GM12875 (cell line): ENCODE measurements at regions not wholly inside any gene's neighbourhood (a gene's known extent, or its start where the extent isn't known, plus 50 kb on each side); places are given as distances from the start of the nearest gene placed in this dataset.

Source experiments
- H3K4me3 ChIP-seq: one replicate; pipeline ENCODE4 v1.5.1; 2011; ENCODE audit warnings: low read depth, low read length, control low read depth
- TF ChIP-seq, protein P1 (sequence below): IDR thresholded peaks from 2 replicates; pipeline ENCODE4 v1.5.1; 2011; ENCODE audit warnings: low read depth, mild to moderate bottlenecking, control low read depth, inconsistent platforms, low read length, moderate library complexity, borderline replicate concordance; ENCODE audit not compliant: insufficient read depth

DNA sequence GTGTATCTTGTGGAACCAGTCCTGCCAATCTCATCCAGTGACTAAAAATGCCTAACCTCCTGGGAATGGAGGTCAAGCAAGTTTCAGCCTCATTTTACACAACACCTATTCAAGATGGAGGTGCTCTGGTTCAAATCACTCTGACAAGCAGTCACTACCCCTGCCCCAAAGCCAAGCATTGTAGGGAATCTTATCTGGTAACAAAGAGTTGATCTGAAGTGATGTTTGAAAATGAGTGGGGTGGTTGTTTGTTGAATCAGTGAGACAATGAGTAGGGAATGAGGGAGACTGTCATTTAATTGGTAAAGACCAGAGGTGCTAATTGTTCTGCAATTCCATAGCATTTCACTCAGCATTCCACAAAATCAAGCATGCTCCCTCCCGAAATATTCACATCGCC lies 132.0 kb downstream of the RND3 start:
- TF ChIP-seq, protein P1, sequence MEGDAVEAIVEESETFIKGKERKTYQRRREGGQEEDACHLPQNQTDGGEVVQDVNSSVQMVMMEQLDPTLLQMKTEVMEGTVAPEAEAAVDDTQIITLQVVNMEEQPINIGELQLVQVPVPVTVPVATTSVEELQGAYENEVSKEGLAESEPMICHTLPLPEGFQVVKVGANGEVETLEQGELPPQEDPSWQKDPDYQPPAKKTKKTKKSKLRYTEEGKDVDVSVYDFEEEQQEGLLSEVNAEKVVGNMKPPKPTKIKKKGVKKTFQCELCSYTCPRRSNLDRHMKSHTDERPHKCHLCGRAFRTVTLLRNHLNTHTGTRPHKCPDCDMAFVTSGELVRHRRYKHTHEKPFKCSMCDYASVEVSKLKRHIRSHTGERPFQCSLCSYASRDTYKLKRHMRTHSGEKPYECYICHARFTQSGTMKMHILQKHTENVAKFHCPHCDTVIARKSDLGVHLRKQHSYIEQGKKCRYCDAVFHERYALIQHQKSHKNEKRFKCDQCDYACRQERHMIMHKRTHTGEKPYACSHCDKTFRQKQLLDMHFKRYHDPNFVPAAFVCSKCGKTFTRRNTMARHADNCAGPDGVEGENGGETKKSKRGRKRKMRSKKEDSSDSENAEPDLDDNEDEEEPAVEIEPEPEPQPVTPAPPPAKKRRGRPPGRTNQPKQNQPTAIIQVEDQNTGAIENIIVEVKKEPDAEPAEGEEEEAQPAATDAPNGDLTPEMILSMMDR = no peak
- no peak overlapping the region for H3K4me3 ChIP-seq

DNA sequence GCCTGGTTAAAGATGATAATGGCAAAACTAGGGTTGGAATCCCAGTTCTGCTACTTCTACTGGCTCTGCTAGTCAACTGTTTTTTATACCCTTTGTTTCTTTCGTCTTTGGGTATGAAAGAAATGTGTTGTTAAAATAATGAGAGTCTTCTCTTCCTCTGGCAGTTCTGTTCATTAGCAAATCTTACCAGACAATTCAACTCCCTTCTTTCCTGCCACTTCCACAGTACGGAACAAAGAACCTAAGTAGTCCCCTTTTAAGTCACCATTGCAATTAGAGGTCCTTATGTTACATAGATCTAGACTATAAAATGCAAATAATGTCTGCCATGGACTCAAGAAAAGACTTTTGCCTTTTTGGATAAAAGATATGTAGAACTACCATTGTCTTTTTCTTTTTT lies 134.1 kb downstream of the RND3 start:
- TF ChIP-seq, protein P1 = no peak
- H3K4me3 ChIP-seq = no peak overlapping the region

GRCh38 chr2:150351922-150352321 lies 135.5 kb downstream of the RND3 start:
- no peak overlapping the region for H3K4me3 ChIP-seq
- TF ChIP-seq, protein P1 = no peak

DNA sequence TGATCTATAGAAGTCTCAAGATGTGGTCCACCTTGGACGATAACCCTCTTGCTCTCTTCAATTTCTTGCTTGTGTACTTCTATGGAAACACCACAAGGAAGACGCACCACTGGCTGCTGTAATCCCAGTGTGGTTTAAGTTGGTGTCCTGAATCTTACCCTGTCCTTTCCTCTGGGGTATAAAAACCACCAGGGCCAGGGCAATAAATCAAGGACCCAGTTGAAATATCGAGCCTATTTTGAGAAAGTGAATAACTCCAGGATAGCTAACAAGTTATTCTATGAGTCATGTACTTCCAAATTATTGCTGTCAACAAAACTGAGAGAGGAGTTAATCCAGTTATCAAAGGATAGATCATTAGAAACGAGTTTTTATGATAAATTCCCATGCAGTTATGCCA lies 137.0 kb downstream of the RND3 start:
- TF ChIP-seq, protein P1 = no peak
- no peak overlapping the region for H3K4me3 ChIP-seq

DNA sequence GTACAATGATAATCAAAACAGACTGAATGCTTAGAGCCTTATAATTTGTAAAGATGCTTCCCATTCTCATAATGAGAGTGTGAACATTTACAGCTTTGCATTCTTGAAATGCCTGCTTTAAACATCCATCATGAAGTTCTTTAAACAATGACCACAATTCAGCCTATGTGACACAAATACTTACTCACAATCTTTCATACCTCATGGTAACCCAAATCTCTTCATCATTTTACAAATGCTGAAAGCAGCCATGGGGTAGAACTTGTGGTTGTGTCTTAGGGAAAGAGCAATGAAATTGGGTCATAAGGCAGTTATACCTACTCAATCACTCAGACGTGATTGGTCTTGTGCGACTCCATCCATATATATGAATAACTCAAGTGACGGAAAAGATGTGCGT lies 140.7 kb downstream of the RND3 start:
- TF ChIP-seq, protein P1 = no peak
- no peak overlapping the region for H3K4me3 ChIP-seq

- no peak overlapping the region for H3K4me3 ChIP-seq
- TF ChIP-seq, protein P1 = no peak
Observed at GRCh38 chr2:150341982-150342680, 145.3 kb downstream of the RND3 start.

DNA sequence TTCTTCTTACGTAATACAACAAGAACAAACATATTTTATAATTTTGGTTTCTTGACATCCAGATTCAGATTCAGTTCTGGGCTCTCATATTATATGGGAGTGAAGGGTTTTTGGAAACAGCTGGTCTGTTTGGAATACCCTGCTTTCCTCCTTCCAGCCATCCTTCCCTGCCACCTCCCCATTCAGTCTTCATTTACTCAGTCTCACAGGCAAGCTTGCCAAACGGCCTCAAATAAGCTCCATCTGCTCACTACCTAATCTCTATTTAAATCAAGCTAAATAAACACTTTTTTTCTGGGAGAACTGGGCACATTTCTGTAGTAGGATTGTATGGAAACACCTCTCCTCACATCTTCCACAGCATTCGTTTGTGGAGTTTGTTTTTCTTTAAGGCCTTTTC lies 147.5 kb downstream of the RND3 start:
- TF ChIP-seq, protein P1 = no peak
- no peak overlapping the region for H3K4me3 ChIP-seq
